ENCODE measurements at regions not wholly inside any gene's neighbourhood (a gene's known extent, or its start where the extent isn't known, plus 50 kb on each side); places are given as distances from the start of the nearest gene placed in this dataset.
A peak's percentile ranks its signal among the peaks of the same experiment; 100 is the strongest.

GRCh38 chrX:81489987-81490386 is 288.1 kb downstream of the SH3BGRL start:
- Histone ChIP-seq H3K4me2 (ENCODE audit: low read length) (no peak overlapping the region), H3K36me3 (ENCODE audit: insufficient read depth, low read length) (no peaks in the 10 kb centered on the region), H3F3A (ENCODE audit: insufficient read depth, low read length, poor library complexity, severe bottlenecking) (no peaks in the 10 kb centered on the region), H3K27ac (ENCODE audit: low read length) (no peak overlapping the region), H2AFZ (ENCODE audit: low read depth, low read length) (no peak overlapping the region), H3K4me3 (ENCODE audit: low read length) (no peak overlapping the region), H4K20me1 (ENCODE audit: insufficient read depth) (no peaks in the 10 kb centered on the region), H3K27me3 (ENCODE audit: insufficient read depth, low read depth, low read length) (no peaks in the 10 kb centered on the region), H3K9ac (ENCODE audit: low read length) (no peak overlapping the region), H3K79me2 (replicated peaks; ENCODE audit: insufficient read depth, low read length) (no peaks in the 10 kb centered on the region), H3K9me3 (ENCODE audit: low read length) (no peaks in the 10 kb centered on the region), H3K9me2 (ENCODE audit: insufficient read depth, low read length) (no peaks in the 10 kb centered on the region)
- TF ChIP-seq REST (IDR thresholded peaks at IDR 0.05; ENCODE audit: borderline replicate concordance): no peak
- no peak for TF ChIP-seq TAF1 (IDR thresholded peaks at IDR 0.05; ENCODE audit: low read depth)
- TF ChIP-seq RAD21 (conservative IDR thresholded peaks at IDR 0.05): peak; percentile 51
- TF ChIP-seq CTCF (IDR thresholded peaks at IDR 0.05; ENCODE audit: poor library complexity, severe bottlenecking): peak; percentile 47
- peak; percentile 52 for TF ChIP-seq SMC3 (conservative IDR thresholded peaks at IDR 0.05; ENCODE audit: poor library complexity)

GRCh38 chrX:81527881-81528440 is 326.1 kb downstream of the SH3BGRL start:
- no peaks in the 10 kb centered on the region for H3K79me2 ChIP-seq (replicated peaks; ENCODE audit: insufficient read depth, low read length)
- no peaks in the 10 kb centered on the region for H3K9me3 ChIP-seq (ENCODE audit: low read length)
- H4K20me1 ChIP-seq (ENCODE audit: insufficient read depth): no peaks in the 10 kb centered on the region
- no peak overlapping the region for H3K4me2 ChIP-seq (ENCODE audit: low read length)
- no peak for TF ChIP-seq REST (IDR thresholded peaks at IDR 0.05; ENCODE audit: borderline replicate concordance)
- H3K9ac ChIP-seq (ENCODE audit: low read length): no peak overlapping the region
- no peaks in the 10 kb centered on the region for H3F3A ChIP-seq (ENCODE audit: insufficient read depth, low read length, poor library complexity, severe bottlenecking)
- no peak overlapping the region for H2AFZ ChIP-seq (ENCODE audit: low read depth, low read length)
- no peak overlapping the region for H3K27ac ChIP-seq (ENCODE audit: low read length)
- H3K9me2 ChIP-seq (ENCODE audit: insufficient read depth, low read length): no peaks in the 10 kb centered on the region
- H3K36me3 ChIP-seq (ENCODE audit: insufficient read depth, low read length): no peaks in the 10 kb centered on the region
- no peaks in the 10 kb centered on the region for H3K27me3 ChIP-seq (ENCODE audit: insufficient read depth, low read depth, low read length)
- no peak overlapping the region for H3K4me3 ChIP-seq (ENCODE audit: low read length)
